BE2C (cell line): ENCODE measurements at regions not wholly inside any gene's neighbourhood (a gene's known extent, or its start where the extent isn't known, plus 50 kb on each side); places are given as distances from the start of the nearest gene placed in this dataset.

Experiments
- DNase-seq: peaks from one replicate; pipeline ENCODE4 v3.0.0-alpha.2; 2020
- H3K27me3 ChIP-seq: fragments of 250-450 bp; sonication (Bioruptor Pico); 2 replicates; pipeline ENCODE4 v1.5.1; 2020; ENCODE audit warnings: mild to moderate bottlenecking
- H3K36me3 ChIP-seq: fragments of 250-450 bp; sonication (Bioruptor Pico); 2 replicates; pipeline ENCODE4 v1.5.1; 2020; ENCODE audit warnings: mild to moderate bottlenecking
- H3K4me1 ChIP-seq: fragments of 250-450 bp; sonication (Bioruptor Pico); 2 replicates; pipeline ENCODE4 v1.5.1; 2020
- H3K4me3 ChIP-seq: 2 replicates; pipeline ENCODE4 v1.5.1; 2011; ENCODE audit warnings: low read depth, low read length
- H3K9me3 ChIP-seq: fragments of 250-450 bp; sonication (Bioruptor Pico); 2 replicates; pipeline ENCODE4 v1.5.1; 2020
- TF ChIP-seq, protein P1 (sequence below): IDR thresholded peaks from 2 replicates; pipeline ENCODE4 v1.5.1; 2012; ENCODE audit warnings: mild to moderate bottlenecking, low read depth, low read length

DNA sequence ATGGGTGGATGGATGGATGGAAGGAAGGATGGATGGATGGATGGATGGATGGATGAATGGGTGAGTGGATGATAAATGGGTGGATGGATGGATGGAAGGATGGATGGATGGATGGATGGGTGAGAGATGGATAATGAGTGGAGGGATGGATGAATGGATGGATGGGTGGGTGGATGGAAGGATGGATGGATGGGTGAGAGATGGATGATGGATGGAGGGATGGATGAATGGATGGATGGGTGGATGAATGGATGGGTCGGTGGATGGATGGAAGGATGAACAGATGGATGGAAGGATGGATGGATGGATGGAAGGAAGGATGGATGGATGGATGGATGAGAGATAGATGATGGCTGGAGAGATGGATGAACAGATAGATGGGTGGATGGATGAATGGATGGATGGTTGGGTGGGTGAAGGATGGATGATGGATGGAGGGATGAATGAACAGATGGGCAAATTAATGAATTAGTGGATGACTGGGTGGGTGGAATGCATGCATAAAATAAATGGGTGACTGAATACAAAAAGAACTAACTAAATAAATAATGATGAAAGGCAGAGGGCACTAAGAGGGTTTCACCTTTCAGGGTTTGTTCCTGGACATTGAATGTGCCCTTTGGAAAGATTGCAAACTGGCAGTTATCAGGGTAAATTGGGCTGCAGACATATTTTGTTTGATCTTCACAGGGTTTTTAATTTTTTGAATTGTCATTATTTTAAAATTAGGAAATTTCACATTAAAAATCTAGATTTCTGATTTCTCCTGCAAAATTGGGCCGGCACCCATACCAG lies 50.9 kb upstream of the PTPN1 start:
- Histone ChIP-seq H3K4me3 (no peak overlapping the region), H3K9me3 (no peaks in the 10 kb centered on the region), H3K4me1 (no peaks in the 10 kb centered on the region), H3K36me3 (no peaks in the 10 kb centered on the region), H3K27me3 (no peaks in the 10 kb centered on the region)
- DNase-seq, result no peak
- TF ChIP-seq, protein P1, sequence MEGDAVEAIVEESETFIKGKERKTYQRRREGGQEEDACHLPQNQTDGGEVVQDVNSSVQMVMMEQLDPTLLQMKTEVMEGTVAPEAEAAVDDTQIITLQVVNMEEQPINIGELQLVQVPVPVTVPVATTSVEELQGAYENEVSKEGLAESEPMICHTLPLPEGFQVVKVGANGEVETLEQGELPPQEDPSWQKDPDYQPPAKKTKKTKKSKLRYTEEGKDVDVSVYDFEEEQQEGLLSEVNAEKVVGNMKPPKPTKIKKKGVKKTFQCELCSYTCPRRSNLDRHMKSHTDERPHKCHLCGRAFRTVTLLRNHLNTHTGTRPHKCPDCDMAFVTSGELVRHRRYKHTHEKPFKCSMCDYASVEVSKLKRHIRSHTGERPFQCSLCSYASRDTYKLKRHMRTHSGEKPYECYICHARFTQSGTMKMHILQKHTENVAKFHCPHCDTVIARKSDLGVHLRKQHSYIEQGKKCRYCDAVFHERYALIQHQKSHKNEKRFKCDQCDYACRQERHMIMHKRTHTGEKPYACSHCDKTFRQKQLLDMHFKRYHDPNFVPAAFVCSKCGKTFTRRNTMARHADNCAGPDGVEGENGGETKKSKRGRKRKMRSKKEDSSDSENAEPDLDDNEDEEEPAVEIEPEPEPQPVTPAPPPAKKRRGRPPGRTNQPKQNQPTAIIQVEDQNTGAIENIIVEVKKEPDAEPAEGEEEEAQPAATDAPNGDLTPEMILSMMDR, result no peak

DNA sequence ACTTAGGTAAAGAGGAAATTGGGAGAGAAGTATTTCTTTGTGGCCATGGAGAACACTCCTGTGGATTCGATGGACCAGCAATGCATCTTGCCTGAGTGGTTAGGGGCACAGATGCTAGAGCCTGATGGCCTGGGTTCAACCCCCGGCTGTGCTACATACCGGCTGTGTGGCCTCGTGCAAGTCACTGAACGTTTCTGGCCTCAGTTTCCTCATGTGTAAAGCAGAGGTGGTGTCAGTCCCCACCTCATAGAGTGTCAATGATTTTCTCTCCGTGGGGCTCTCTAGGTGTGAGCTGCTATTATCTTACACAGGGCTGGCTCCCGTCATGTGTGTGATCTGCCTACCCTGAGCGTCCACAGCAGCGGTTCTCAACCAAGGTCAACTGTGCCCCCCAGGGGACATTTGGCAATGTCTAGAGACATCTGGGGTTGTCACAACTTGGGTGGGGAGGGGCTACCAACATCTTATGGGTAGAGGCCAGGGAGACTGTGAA lies 50.0 kb upstream of the PTPN1 start:
- H3K4me1 ChIP-seq, result no peaks in the 10 kb centered on the region

More for the DNA sequence above, 50.0 kb upstream of the PTPN1 start:
- no peak for DNase-seq
- H3K27me3 ChIP-seq, result no peaks in the 10 kb centered on the region
- TF ChIP-seq, protein P1, result no peak
- H3K9me3 ChIP-seq, result no peaks in the 10 kb centered on the region
- H3K36me3 ChIP-seq, result no peaks in the 10 kb centered on the region
- no peak overlapping the region for H3K4me3 ChIP-seq
